PC-9 (cell line): ENCODE measurements at regions not wholly inside any gene's neighbourhood (a gene's known extent, or its start where the extent isn't known, plus 50 kb on each side); places are given as distances from the start of the nearest gene placed in this dataset.

ENCODE experiments used
- CTCF ChIP-seq: fragments of 200-600 bp; sonication (generic); conservative IDR thresholded peaks from 2 replicates; pipeline ENCODE4 v1.6.1; 2017; ENCODE audit warnings: mixed run types, antibody characterized with exemption, mild to moderate bottlenecking, moderate library complexity
- EZH2 ChIP-seq: fragments of 200-600 bp; sonication (generic); IDR thresholded peaks from 2 replicates; pipeline ENCODE4 v1.8.0; 2017; ENCODE audit warnings: antibody characterized with exemption, low read depth

GRCh38 chr1:29444782-29445729 lies 208.7 kb downstream of the PTPRU start:
- no peak for TF ChIP-seq CTCF
- no peak for TF ChIP-seq EZH2
